Panc1 (cell line): ENCODE measurements at regions not wholly inside any gene's neighbourhood (a gene's known extent, or its start where the extent isn't known, plus 50 kb on each side); places are given as distances from the start of the nearest gene placed in this dataset.

Source experiments
- ATAC-seq: fragments of 200-7000 bp; cut with Tn5 transposase; 2 replicates; pipeline ENCODE4 v1.9.1; 2020; ENCODE audit warnings: mild to moderate bottlenecking, moderate library complexity
- BruUV-seq: library from RNA; stranded (reverse); fragments of 400-500 nt; replicated peaks from 2 replicates; lab custom pipeline; 2021; lab: Mats Ljungman, UMichigan
- CTCF ChIA-PET: fragments of 300-600 bp; sonication (Branson Sonifier 250); formaldehyde crosslinking; loops from one replicate; lab custom pipeline; 2022; ENCODE audit warnings: antibody characterized with exemption; lab: Charles Lee
- POLR2A ChIA-PET: fragments of 300-600 bp; sonication (Branson Sonifier 250); formaldehyde crosslinking; loops from one replicate; lab custom pipeline; 2022; ENCODE audit warnings: antibody characterized with exemption; lab: Charles Lee
- DNase-seq: peaks from one replicate; pipeline ENCODE4 v3.0.0-alpha.2; 2010; ENCODE audit warnings: low read depth, low spot score
- H3K27ac ChIP-seq: 2 replicates; pipeline ENCODE4 v1.5.1; 2011; ENCODE audit warnings: mild to moderate bottlenecking, low read length, inconsistent platforms
- H3K27me3 ChIP-seq: fragments of 200-500 bp; sonication (Bioruptor generic); 2 replicates; pipeline ENCODE4 v1.6.0; 2014; ENCODE audit warnings: low read length, inconsistent platforms; ENCODE audit not compliant: control insufficient read depth, insufficient read depth
- H3K36me3 ChIP-seq: fragments of 200-500 bp; sonication (Bioruptor generic); 2 replicates; pipeline ENCODE4 v1.5.1; 2014; ENCODE audit warnings: inconsistent platforms, mild to moderate bottlenecking, low read length, moderate library complexity; ENCODE audit not compliant: control insufficient read depth, insufficient read depth
- H3K4me1 ChIP-seq: 2 replicates; pipeline ENCODE4 v1.5.1; 2011; ENCODE audit warnings: inconsistent platforms, mild to moderate bottlenecking, low read length, moderate library complexity; ENCODE audit not compliant: control insufficient read depth, insufficient read depth
- H3K4me3 ChIP-seq, 2 experiments: 2 replicates each; pipeline ENCODE4 v1.5.1; 2011 to 2012; ENCODE audit warnings: low read depth in 2 of 2, low read length in 2 of 2, mild to moderate bottlenecking in 2 of 2, inconsistent platforms in 1 of 2, moderate library complexity in 1 of 2
- H3K9me3 ChIP-seq: fragments of 200-500 bp; sonication (Bioruptor generic); 2 replicates; pipeline ENCODE4 v1.5.1; 2014; ENCODE audit warnings: low read depth, mild to moderate bottlenecking, inconsistent platforms, low read length, moderate library complexity; ENCODE audit not compliant: control insufficient read depth, insufficient read depth
- CTCF ChIP-seq: fragments of 450-650 bp; IDR thresholded peaks from 2 replicates; pipeline ENCODE4 v1.5.1; 2017; ENCODE audit warnings: mild to moderate bottlenecking
- POLR2AphosphoS5 ChIP-seq: IDR thresholded peaks from 2 replicates; pipeline ENCODE4 v1.6.1; 2012; ENCODE audit warnings: mild to moderate bottlenecking, low read depth, low read length, moderate library complexity
- REST ChIP-seq, 2 experiments: IDR thresholded peaks; 2 replicates each; pipeline ENCODE4 v1.6.1; 2011 to 2012; ENCODE audit warnings: low read depth in 2 of 2, control low read depth in 1 of 2, low read length in 1 of 2, mild to moderate bottlenecking in 1 of 2, moderate library complexity in 1 of 2; ENCODE audit not compliant: insufficient read depth in 1 of 2
- SIN3A ChIP-seq: IDR thresholded peaks from 2 replicates; pipeline ENCODE4 v1.6.1; 2012; ENCODE audit warnings: low read depth, mild to moderate bottlenecking, low read length, moderate library complexity, borderline replicate concordance; ENCODE audit not compliant: insufficient read depth
- TCF7L2 ChIP-seq: IDR thresholded peaks from 2 replicates; pipeline ENCODE4 v1.6.1; 2011; ENCODE audit warnings: mild to moderate bottlenecking, low read depth, low read length, inconsistent platforms
- in situ Hi-C: cut with HindIII; loops from 2 replicates; pipeline ENCODE4 v1.10.0; 2016; ENCODE audit warnings: low sequenced_read_pairs, low pct_unique_long_range_greater_than_20kb
- intact Hi-C: fragments of 100-400 bp; cut with micrococcal nuclease; formaldehyde crosslinking; loops from one replicate; pipeline ENCODE4 v1.10.0; 2022; ENCODE audit not compliant: unreplicated experiment

GRCh38 chr2:240367721-240368120 lies 67.7 kb upstream of the GPC1 start:
- no peak overlapping the region for H3K4me3 ChIP-seq
- TF ChIP-seq REST (IDR thresholded peaks at IDR 0.05; ENCODE audit: insufficient read depth in 1 of 2, low read depth in 2 of 2, low read length in 1 of 2) (no peak), POLR2AphosphoS5 (no peak), TCF7L2 (no peak), SIN3A (no peak), CTCF (no peak)

GRCh38 chr2:240368781-240369331 lies 66.6 kb upstream of the GPC1 start:
- H3K36me3 ChIP-seq, result no peaks in the 10 kb centered on the region
- ATAC-seq (no peak), DNase-seq (no peak)
- CTCF ChIA-PET, result no interaction called here
- H3K27me3 ChIP-seq, result no peaks in the 10 kb centered on the region
- POLR2A ChIA-PET, result no interaction called here
- no peak overlapping the region for H3K4me3 ChIP-seq
- H3K9me3 ChIP-seq, result no peaks in the 10 kb centered on the region
- peaks cover 18% of the 10 kb centered on the region for H3K4me1 ChIP-seq
- no peak overlapping the region for H3K27ac ChIP-seq
- intact Hi-C loops, result no loop called here
- TF ChIP-seq SIN3A, result no peak
- TF ChIP-seq TCF7L2, result no peak
- no peak for TF ChIP-seq CTCF
- no peak for TF ChIP-seq REST (IDR thresholded peaks at IDR 0.05; ENCODE audit: insufficient read depth in 1 of 2, low read depth in 2 of 2, low read length in 1 of 2)
- no peak for TF ChIP-seq POLR2AphosphoS5
- in situ Hi-C loops, result no loop called here
- BruUV-seq, result no TSS peak

More at GRCh38 chr2:240367721-240368120, 67.7 kb upstream of the GPC1 start:
- in situ Hi-C loops, result no loop called here
- ATAC-seq (no peak), DNase-seq (no peak)
- Histone ChIP-seq H3K27ac (no peak overlapping the region), H3K4me1 (peaks cover 12% of the 10 kb centered on the region), H3K9me3 (no peaks in the 10 kb centered on the region), H3K27me3 (no peaks in the 10 kb centered on the region), H3K36me3 (no peaks in the 10 kb centered on the region)
- intact Hi-C loops, result no loop called here
- no TSS peak for BruUV-seq
- ChIA-PET POLR2A (no interaction called here), CTCF (no interaction called here)
